Ishikawa (cell line): ENCODE measurements at regions not wholly inside any gene's neighbourhood (a gene's known extent, or its start where the extent isn't known, plus 50 kb on each side); places are given as distances from the start of the nearest gene placed in this dataset.

Experiments
- CEBPB ChIP-seq: IDR thresholded peaks from 2 replicates; pipeline ENCODE4 v1.6.1; 2012
- CREB1 ChIP-seq: IDR thresholded peaks from 2 replicates; pipeline ENCODE4 v1.6.1; 2012; ENCODE audit warnings: low read depth
- EGR1 ChIP-seq: IDR thresholded peaks from 2 replicates; pipeline ENCODE4 v1.6.1; 2012
- EP300 ChIP-seq: IDR thresholded peaks from 2 replicates; pipeline ENCODE4 v1.6.1; 2012; ENCODE audit warnings: borderline replicate concordance
- FOXM1 ChIP-seq: IDR thresholded peaks from 2 replicates; pipeline ENCODE4 v1.6.1; 2012; ENCODE audit warnings: low read depth, borderline replicate concordance
- MAX ChIP-seq: IDR thresholded peaks from 2 replicates; pipeline ENCODE4 v1.6.1; 2012
- NFIC ChIP-seq: IDR thresholded peaks from 2 replicates; pipeline ENCODE4 v1.6.1; 2012
- RAD21 ChIP-seq: IDR thresholded peaks from 2 replicates; pipeline ENCODE4 v1.6.1; 2012; ENCODE audit warnings: low read depth
- REST ChIP-seq: IDR thresholded peaks from 2 replicates; pipeline ENCODE4 v1.6.1; 2012; ENCODE audit warnings: low read depth, mild to moderate bottlenecking
- TAF1 ChIP-seq: IDR thresholded peaks from 2 replicates; pipeline ENCODE4 v1.6.1; 2012; ENCODE audit warnings: low read depth, mild to moderate bottlenecking
- TCF12 ChIP-seq: IDR thresholded peaks from 2 replicates; pipeline ENCODE4 v1.6.1; 2012; ENCODE audit warnings: low read depth
- TEAD4 ChIP-seq: IDR thresholded peaks from 2 replicates; pipeline ENCODE4 v1.6.1; 2012
- USF1 ChIP-seq: IDR thresholded peaks from 2 replicates; pipeline ENCODE4 v1.6.1; 2012
- YY1 ChIP-seq: IDR thresholded peaks from 2 replicates; pipeline ENCODE4 v1.6.1; 2012; ENCODE audit warnings: low read depth
- ZBTB7A ChIP-seq: IDR thresholded peaks from 2 replicates; pipeline ENCODE4 v1.6.1; 2012; ENCODE audit warnings: low read depth

- no peak for TF ChIP-seq CEBPB
- TF ChIP-seq TCF12 = no peak
- no peak for TF ChIP-seq YY1
- TF ChIP-seq REST = no peak
- TF ChIP-seq CREB1 = no peak
- no peak for TF ChIP-seq FOXM1
- TF ChIP-seq ZBTB7A = no peak
- TF ChIP-seq MAX = no peak
- TF ChIP-seq RAD21 = no peak
- TF ChIP-seq TEAD4 = no peak
- no peak for TF ChIP-seq TAF1
Measured at GRCh38 chr4:14812101-14812500, 190.2 kb upstream of the CPEB2 start.

GRCh38 chr4:14816623-14817261 lies 185.5 kb upstream of the CPEB2 start:
- TF ChIP-seq REST = no peak
- no peak for TF ChIP-seq TCF12
- no peak for TF ChIP-seq ZBTB7A
- no peak for TF ChIP-seq NFIC
- no peak for TF ChIP-seq YY1
- TF ChIP-seq MAX = no peak
- no peak for TF ChIP-seq CREB1
- TF ChIP-seq TEAD4 = no peak

- no peak for TF ChIP-seq RAD21
- TF ChIP-seq EP300 = no peak
- TF ChIP-seq CEBPB = no peak
- TF ChIP-seq FOXM1 = no peak
- TF ChIP-seq MAX = no peak
- no peak for TF ChIP-seq NFIC
- TF ChIP-seq YY1 = no peak
- TF ChIP-seq REST = no peak
- no peak for TF ChIP-seq CREB1
- no peak for TF ChIP-seq TCF12
- TF ChIP-seq TEAD4 = no peak
- no peak for TF ChIP-seq TAF1
- TF ChIP-seq ZBTB7A = no peak
- no peak for TF ChIP-seq USF1
- no peak for TF ChIP-seq EGR1
Measured at GRCh38 chr4:14824189-14824588, 178.1 kb upstream of the CPEB2 start.

- TF ChIP-seq CREB1 = no peak
- TF ChIP-seq YY1 = no peak
- TF ChIP-seq USF1 = no peak
Measured at GRCh38 chr4:14827111-14827510, 175.2 kb upstream of the CPEB2 start.

- no peak for TF ChIP-seq CREB1
- TF ChIP-seq USF1 = no peak
- TF ChIP-seq TAF1 = no peak
- no peak for TF ChIP-seq TEAD4
- no peak for TF ChIP-seq FOXM1
- TF ChIP-seq REST = no peak
- no peak for TF ChIP-seq MAX
Measured at GRCh38 chr4:14829795-14830194, 172.5 kb upstream of the CPEB2 start.
